HG03469 (cell line): ENCODE measurements at regions not wholly inside any gene's neighbourhood (a gene's known extent, or its start where the extent isn't known, plus 50 kb on each side); places are given as distances from the start of the nearest gene placed in this dataset.

ENCODE experiments used
- ATAC-seq: cut with Tn5 transposase; IDR thresholded peaks from one replicate; pipeline ENCODE4 v1.9.1; 2021; ENCODE audit warnings: mild to moderate bottlenecking, moderate library complexity, moderate number of reproducible peaks; ENCODE audit not compliant: unreplicated experiment

GRCh38 chr12:77368379-77368778, 303.0 kb upstream of the E2F7 start:
- no peak for ATAC-seq

DNA sequence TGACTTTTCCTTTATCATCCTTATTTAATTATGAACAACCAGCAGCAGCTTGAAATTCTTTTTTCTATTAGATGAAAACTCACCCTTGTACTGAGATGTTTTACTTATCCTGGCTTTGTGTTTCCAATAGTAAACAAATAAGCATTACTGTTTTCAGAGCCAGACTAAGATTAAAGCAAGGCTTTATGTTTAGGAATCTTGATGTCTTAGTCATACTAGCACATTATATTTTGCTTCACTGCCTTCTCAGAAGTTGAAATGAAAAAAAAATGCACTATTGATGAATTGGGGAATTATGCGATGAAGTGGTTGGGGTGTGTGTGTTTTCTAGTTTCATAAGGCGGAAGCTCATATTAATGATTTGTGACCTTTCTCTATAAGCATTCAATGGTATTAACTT, 301.2 kb upstream of the E2F7 start:
- ATAC-seq: no peak

GRCh38 chr12:77364400-77364799, 299.0 kb upstream of the E2F7 start:
- ATAC-seq: no peak

GRCh38 chr12:77362509-77363210, 297.3 kb upstream of the E2F7 start:
- no peak for ATAC-seq

GRCh38 chr12:77357655-77358054, 292.3 kb upstream of the E2F7 start:
- ATAC-seq: no peak

DNA sequence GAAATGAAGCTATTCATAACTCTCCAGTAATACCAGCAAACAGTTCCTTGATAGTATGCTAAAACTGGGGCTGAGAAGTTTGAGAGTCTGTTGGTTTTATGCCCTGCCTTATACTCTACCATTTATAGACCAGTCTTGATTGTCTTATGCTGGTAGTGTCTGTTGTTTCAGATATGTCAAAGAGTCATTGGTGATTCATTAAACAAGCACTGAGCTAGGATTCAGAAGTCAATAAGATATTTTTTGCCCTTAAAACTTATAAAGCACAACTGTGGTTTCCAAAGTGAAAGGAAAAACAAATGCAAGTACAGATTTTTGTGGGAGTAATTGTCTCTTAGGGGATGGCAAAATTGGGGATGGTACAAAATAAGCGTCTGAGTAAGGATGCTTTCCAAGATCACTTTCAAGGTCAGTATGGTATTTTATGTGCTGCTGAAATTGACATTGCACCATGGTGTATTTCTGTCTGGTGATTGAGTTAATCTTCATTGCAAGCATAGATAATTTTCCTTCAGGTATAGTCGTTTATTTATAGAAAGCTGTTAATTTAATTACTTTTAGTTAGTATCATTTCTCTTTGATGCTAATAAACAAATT, 289.5 kb upstream of the E2F7 start:
- no peak for ATAC-seq

DNA sequence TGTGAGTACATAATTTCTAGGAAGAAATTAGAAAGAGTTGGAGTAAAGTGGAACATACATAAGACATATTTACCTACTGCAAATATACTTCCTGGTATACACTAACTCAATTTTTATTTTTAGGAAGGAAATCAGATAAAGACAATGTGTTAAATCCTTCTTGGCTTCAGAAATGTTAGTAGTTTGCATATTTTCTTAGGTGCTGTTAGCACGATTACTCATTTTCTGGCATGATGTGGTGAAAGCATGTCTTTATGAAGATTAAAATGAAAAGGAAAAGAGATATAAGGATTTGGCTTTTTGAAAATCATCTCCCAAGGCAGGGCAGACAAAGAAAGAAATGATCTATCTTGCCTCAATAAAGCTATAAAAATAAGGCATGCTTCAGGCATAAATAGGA, 287.6 kb upstream of the E2F7 start:
- ATAC-seq: no peak

- no peak for ATAC-seq
Observed at GRCh38 chr12:77351860-77352259, 286.5 kb upstream of the E2F7 start.

GRCh38 chr12:77349689-77350370, 284.5 kb upstream of the E2F7 start:
- ATAC-seq: no peak

GRCh38 chr12:77347017-77347416, 281.6 kb upstream of the E2F7 start:
- no peak for ATAC-seq

DNA sequence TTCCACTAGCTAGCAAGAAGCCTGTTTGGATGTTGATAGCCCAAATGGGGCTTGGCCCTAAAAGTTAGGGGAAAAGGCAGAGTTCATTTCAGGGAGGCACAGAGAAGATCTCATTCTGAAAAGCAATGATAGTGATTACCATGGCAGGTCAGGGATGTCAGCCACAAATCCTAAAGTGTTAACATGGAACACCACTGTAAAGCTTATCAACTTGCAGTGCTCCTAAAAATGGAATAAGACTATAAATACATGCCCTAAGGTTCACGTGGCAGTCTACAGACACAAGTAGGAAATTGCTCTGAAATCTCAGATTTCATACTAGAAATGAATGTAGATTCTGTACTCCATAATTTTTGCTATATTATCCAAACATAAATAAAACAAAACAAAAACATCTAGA, 280.0 kb upstream of the E2F7 start:
- ATAC-seq: no peak

- no peak for ATAC-seq
Observed at GRCh38 chr12:77344651-77345050, 279.3 kb upstream of the E2F7 start.

- ATAC-seq: no peak
Observed at GRCh38 chr12:77343291-77343690, 277.9 kb upstream of the E2F7 start.

DNA sequence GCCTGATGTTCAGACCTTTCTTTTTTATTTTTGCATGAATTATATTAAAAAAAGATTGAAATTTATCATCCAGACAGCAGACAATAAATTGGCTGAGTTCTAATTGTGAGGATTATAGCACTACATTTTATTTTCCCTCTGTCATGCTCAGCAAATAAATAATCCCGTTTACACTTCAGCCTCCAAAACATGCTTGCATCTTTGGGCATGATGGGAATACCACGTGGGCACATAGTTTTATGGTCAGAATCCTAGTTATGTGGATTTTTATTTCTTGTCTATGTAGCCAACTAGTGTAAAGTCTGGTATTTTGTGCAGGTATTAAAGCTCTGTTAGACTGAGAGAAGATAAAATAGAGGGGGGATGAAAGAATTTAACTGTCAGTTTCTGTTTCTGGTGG, 276.9 kb upstream of the E2F7 start:
- ATAC-seq: no peak

DNA sequence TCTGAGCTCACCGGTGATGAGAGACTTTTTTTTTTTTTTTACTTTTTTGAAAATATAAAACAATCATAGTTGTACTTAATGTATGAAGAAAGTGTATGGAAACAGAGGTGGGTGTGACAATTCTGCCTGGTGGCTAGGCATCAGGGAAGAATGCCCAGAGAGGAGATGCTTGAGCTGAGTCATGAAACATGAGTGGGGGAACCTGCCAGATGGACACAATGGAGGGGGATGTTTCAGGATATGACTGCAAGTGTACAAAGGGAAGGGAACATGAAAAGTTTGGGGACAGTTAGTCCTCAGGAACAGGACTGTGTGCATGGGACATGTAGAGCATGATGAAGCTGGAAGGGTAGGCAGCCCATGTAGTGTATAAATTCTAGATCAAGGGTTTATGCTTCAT, 274.2 kb upstream of the E2F7 start:
- no peak for ATAC-seq

DNA sequence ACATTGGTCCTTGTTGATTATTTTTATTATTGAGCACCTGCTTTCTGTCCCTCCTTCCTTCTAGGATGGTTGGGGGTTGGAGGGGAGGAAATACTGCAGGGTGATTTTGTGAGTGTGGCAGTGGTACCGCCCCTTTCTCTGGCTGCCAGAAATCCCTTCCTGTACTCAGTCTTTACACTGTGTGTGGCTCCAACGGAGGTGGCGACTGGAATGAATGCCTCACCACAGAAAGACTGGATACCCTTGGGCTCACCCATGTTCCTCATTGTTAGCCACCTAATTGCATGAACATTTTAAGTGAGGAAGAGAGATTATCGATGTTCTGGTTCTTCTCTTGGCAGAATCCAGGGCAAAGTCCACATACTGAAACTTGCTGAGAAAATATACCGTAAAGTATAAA, 272.0 kb upstream of the E2F7 start:
- no peak for ATAC-seq

DNA sequence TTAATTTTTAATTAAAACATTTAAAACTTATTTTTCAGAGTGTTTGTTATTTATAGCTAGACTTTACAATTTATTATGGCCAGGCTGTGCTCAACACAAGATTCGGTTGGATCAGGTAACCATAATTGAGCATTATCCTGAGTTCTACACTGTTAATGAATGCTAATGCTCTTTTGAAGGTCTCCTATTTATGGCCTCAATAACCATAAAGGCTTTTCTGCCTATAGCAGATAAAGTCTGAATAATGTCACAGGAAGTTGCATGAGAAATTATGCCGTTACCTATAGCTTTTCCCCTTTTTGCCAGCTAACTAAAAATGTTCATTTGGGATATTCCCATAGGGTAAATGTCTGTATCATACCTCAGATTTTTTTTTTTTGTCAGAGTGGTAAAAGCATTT, 269.4 kb upstream of the E2F7 start:
- no peak for ATAC-seq

DNA sequence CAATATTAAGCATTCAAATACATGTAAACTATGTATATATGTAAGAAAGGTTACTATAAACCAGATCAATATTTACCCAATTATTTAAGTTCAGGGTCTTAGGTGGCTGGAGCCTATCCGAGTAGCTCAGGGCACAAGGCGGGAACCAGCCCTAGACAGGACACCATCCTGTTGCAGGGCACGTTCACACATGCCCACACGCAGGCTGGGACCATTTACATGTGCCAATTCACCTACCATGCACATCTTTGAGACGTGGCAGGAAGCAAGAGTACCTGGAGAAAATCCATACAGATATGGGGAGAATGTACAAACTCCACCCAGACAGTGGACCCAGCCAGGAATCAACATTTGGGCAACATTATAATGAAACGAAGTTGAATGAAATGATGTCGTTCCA, 263.0 kb upstream of the E2F7 start:
- no peak for ATAC-seq

DNA sequence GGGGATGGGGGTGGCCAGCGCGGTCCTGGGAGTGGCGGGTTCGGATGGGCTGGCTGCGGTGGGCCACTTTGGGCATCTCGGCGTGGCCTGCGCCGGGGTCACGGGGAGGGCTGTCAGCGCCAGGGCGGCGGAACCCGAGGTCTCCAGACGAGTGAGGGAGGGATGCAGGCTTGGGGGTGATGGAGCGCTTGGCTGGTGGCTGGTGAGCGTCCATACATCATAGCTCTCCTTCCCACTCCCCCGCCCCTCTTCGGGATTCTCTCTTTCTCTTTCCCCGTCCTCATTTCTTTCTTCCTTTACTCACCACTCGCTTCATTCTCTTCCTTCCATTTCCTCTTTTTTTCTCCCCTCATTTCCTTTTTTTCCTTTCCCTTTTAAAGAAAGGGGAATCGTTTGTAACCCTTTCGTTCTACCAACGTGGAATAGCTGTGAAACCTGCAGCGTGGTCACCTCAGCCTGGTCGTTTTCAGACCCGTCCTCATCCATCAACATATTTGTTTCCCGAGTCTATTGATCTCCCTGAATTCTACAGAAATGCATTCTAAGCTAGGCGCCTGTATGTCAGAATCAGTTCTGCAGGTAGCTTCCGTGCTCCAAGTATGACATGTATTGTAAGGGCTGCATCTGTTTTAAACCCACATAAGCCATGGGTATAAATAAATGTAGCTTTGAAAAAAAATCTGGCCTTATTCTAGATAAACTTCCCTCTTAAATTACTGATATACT, 260.3 kb upstream of the E2F7 start:
- ATAC-seq: no peak

GRCh38 chr12:77324763-77325468, 259.5 kb upstream of the E2F7 start:
- ATAC-seq: peak; percentile 86

- no peak for ATAC-seq
Observed at GRCh38 chr12:77324416-77324762, 259.0 kb upstream of the E2F7 start.
